Endometrium (tissue), 2 donors: ENCODE measurements at regions not wholly inside any gene's neighbourhood (a gene's known extent, or its start where the extent isn't known, plus 50 kb on each side); places are given as distances from the start of the nearest gene placed in this dataset.
"Not testable (repeated sequence)": the region's sequence is repeated elsewhere in the genome, so short reads cannot be mapped to it uniquely, and the experiment has no call there.

Source experiments
- FAIRE-seq: peaks from 2 replicates; lab custom pipeline; 2012; peaks lifted over from hg19 to GRCh38; lab: Jason Lieb, UNC
- donor health status: control.
- donor health status: control.

DNA sequence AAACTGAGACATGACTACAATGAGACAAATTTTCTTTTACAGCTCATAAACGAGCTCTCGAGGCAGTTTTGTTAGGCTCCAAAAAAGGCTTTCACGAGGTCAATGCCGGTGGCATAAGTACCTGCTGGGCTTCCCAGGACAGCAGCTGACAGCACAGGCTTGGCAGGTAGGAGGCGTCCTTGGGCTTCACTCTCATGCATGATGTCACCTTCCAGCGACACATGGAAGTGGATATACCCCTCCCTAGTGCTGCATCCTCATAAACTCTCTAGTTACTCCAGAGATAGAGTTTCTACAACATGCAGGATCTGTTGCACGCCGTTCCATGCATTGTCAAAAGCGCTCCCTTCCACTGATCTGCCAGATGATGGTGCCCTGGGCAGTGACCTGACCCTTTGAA lies 112.5 kb upstream of the PAXBP1 start:
- FAIRE-seq = no peak

DNA sequence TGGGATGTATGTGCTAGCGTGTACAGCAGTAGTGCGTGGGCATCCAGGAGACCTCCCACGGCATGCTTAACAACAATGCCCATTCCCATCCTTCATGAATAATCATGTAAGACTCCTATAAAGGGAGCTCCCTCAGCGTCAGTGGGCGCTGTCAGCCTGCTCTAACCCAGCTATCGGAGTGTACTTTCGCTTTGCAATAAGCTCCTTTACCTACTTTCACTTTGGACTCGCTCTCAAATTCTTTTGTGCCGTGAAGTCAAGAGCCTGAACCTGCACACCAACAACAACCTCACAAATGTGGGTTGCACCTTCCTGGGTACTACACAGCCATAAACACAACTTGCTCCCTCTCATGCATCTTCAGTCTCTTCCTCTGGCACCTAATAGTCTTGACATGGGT lies 114.8 kb upstream of the PAXBP1 start:
- no peak for FAIRE-seq

DNA sequence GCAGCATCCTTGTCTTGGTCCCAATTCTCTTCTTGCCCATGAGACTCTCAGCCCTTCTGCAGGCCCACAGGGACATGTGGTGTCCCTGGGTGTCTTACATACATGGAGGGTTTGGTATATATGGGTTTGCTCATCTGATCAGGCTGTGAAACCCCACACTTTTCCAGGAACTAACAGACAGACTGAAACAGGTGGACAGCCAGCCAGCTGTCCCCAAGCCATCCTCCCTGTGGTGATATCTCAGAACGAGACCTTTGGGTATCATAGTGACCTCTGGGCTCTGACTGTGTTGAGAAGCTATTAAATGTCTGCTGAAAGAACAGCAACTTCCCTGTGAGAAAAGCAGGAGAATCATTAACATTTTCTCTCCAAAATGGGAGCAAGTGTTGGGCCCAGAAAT lies 115.5 kb upstream of the PAXBP1 start:
- no peak for FAIRE-seq

DNA sequence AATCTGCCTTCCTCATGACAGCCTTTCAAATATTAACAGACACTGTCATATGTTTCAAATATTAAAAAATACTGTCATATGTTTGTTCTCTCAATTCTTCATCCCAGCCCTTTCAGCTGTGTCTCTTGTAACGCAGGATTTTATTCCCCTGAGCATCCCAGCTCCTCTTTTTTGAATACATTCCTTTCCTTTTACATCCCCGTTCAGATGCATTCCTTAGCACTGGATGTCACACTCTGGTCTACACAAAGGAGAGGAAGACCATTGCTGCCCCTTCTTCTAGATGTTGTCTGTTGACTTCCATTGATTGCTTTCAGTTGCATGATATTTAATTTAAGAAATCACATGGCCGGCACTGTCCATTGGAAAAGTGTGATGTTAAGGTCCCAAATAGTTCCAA lies 117.4 kb upstream of the PAXBP1 start:
- no peak for FAIRE-seq

DNA sequence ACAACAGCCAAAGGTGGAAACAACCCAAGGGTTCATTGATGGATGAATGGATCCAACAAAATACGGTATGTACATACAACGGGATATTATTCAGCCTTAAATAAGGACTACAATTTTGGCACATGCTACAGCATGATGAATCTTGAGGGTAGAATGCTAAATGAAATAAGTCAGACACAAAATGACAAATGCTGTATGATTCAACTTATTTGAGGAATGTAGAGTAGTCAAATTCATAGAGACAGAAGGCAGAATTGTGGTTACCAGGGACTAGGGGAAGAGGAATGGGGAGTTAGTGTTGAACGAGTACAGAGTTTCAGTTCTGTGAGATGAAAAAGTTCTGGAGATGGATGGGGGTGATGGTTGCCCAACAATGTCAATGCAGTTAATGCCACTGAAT lies 118.0 kb upstream of the PAXBP1 start:
- no peak for FAIRE-seq

DNA sequence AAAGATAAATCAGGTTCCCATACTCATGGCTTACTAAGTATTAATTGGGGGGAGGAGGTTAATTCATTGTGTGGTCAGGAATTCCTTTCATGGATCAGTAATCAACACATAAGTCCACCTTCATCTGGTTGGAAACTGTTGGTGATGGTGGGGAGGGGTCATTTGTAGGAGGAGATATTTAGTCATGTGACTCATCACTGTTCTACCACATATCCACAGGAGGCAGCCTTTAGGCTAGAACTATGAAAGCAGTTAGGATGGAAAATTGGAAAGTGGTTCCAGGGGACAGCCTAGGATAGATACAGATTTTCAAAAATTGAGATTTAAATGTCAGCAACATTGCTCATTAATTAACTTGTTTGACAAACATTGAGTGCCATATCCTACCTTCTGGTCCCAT lies 122.8 kb upstream of the PAXBP1 start:
- no peak for FAIRE-seq

DNA sequence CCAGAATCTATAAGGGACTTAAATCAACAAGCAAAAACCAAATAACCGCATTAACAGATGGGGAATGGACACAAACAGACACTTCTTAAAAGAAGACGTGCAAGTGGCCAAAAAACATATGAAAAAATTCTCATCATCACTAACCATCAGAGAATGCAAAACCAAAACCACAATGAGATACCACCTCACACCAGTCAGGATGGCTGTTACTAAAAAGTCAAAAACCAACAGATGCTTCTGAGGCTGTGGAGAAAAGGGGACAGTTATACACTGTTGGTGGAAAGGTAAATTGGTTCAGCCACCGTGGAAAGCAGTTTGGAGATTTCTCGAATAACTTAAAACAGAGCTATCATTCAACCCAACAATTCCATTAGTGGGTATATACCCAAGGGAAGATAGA lies 124.9 kb upstream of the OLIG2 start:
- no peak for FAIRE-seq

DNA sequence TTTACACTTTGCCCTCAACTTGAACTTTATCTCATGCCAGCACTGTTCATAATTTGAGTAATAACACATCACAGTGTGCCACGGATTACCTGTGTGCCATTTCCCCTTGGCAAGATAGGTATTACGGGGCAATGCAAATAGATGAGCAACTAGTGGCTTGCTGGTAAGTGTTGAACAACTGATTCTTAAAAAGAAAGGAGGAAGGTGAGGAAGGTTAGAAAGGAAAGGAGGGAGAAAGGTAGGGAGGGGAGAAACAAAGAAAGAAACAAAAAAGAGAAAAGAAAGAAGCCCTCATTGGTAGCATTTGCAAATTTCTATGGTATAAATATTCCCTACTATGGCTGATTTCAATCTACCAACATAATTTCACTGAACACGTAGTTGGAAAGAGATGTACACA lies 118.2 kb upstream of the OLIG2 start:
- FAIRE-seq = no peak

DNA sequence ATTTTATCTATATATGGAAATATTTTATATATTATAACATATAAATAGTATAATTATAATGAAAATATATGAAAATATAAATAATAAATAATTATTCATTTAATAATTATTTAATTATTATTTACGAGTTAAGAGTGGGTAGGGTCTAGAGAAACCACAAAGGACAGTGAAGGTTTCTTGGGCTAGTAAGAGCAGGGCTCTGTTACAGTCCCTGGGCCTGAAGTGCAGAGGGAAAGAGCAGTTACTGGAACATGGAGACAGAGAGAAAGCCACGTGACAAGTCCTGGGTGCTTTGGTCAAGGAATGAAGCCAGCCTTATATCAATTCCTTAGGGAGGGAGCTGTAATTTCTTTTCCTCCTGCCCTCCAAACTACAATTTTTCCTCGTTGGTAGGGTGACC lies 117.2 kb upstream of the OLIG2 start:
- FAIRE-seq = no peak

DNA sequence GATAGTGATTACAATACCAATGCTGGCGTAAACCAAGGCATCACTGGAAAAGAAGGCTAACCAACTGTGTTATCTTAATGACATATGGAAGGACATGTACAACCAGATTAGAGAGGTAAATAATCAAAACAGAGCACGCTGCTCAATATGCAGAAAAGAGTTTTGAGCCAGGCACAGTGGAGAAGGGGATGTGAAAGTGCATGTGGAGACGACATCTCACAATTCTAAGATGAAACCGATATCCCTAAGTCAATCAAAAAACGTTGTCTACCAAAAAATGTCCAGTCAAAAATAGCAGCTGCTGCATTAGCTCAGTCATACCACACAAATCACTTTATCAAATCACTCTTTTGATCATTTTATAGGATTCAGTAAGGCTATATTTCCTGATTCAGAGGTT lies 116.3 kb upstream of the OLIG2 start:
- FAIRE-seq = no peak

DNA sequence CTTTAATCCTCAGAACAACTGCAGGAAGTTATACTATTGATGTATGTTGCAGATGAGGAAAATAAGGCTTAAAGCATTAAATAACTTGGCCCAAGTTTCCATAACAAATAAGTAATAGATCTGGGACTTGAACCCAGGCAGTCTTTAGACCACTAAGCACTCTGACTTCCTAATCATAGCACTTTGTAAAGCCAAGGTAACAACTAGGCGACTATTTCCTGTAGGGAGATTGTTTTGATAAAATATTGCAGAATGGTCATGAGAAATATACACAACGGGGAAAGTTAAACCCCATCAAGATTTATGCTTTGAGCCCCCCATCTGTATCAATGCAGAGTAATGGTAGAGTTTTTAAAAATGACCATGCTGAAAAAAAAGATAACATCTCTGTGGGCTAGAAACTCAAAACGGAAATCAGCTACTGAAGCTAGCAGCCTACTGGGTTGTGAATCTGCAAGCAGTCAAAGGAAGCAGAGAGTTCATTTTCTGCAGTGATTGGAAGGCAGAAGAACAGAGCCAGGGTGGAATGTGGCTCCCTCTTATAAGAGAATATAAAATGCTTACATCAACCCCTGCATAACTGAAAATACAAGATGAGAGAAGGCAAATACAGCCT lies 111.2 kb upstream of the OLIG2 start:
- FAIRE-seq = no peak

DNA sequence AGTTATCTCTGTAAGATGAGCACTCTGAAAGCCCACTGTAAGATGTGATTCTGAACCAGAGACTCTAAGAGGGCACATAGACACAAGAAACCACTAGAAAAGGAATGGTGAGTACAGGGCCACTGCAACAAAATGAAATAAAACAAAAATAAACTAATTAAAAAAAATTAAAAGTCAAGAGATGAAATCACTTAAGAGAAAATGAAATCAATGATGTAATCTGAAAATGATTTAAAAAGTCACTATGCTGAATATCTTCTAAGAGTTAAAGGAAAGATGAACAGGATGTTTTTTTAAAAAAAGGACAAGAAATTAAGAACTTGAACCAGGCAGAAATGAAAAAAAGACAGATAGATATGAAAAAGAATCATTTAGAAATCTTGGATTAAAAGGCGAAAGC lies 110.6 kb upstream of the OLIG2 start:
- FAIRE-seq = no peak

DNA sequence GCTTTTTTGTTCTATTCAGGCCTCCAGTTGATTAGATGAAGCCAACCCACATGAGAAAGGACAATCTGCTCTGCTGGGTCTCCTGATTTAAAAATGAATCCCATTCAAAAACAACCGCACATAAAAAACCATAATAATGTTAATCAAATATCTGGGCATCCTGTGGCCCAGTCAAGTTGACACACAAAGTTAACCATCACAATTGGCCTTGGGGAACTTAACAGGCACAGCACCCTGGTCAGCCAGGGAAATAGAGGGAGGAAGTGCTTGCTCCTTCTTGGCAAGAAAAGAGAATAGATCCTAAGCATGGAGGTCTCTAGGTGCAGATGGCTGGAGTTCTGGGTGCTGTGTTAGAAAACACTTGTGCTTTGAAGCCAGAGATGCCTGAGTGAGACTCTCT lies 109.6 kb upstream of the OLIG2 start:
- FAIRE-seq = no peak

DNA sequence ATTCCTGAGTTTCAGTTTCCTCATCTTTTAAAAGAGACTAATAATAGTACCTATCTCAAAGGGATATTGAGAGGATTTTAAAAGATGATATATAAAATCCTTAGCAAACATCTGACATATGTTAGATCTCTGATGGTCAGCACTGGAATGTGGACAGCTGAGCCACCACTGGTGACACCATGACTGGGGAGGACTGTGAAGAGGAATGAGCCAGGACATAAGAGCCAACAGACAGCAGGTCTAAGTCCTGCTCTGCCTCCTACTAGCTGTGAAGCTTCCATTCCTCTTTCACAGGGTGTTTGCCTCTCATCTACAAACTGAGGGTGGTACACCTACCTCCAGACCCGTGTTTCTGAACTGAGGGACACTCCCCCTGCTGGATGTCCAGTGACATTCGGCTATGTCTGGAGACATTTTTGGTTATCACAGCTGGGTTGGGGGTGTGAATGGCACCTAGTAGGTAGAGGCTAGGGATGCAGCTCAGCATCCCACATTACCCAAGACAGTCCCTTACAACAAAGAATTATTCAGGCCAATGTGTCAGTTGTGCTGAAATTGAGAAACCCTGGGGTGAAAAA lies 109.1 kb upstream of the OLIG2 start:
- FAIRE-seq = no peak

DNA sequence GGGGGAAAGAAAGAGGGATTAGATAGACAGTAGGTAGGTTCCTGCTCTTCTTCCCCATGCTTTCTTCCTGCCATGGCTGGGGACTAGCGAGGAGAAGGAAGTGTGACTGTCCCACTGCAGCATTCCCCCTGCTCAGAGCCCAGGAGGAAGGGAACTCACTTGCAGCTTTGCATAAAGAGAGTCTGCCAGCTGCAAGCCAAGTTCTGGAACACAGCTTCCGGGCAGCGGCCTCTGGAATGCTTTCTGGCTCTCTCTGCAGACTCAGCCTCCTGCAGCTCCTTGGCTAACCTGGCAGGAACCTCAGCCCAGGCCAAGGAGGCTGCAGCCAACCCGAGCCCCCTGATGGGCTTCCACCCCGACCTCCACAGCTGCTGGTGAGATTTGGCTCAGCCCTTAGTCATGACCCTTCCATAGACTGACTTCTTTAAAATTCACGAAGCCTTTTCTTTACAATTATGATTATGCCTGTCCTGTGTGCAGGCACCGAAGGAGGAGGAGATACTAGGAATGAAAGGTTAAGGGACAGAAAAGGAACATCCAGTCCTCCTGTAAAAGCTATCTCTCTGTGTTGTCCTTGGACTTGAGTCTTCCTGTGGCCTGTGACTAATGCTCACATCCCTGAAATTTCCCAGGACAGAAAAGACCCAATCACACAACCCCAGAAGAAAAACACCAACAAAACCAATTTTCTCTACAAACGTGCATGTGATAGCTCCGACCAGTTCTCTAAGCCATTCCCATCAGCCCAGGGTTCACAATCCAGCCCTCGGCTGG lies 108.2 kb upstream of the OLIG2 start:
- no peak for FAIRE-seq

DNA sequence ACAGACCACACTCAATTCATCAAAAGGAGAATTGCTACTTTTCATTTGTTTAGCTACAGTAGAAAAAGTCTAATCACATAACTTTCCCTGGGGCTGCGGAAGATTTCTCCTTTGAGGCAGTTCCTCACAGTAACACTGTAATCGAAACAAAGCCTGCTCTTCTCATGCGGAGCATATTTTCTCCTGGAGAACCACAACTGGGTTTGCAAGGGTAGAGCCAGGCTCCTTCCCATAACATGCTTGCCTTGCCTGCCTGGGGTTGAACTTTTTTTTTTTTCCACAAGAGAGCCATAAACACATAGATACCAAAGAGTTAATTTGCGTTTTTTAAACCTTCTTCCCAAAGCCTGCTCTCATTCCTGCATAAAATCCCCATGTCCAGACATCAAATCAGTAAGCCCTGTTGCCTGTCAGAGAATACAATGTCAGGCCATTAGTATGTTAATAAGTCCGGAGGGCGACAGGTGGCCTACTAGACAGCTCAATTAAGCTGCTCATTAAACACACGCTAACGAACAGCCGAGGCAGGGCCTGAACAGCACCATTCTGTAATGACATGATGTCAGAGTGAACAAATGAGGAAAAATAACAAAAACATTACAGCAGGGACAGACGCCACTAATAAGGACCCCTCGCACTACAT lies 107.1 kb upstream of the OLIG2 start:
- FAIRE-seq = no peak

DNA sequence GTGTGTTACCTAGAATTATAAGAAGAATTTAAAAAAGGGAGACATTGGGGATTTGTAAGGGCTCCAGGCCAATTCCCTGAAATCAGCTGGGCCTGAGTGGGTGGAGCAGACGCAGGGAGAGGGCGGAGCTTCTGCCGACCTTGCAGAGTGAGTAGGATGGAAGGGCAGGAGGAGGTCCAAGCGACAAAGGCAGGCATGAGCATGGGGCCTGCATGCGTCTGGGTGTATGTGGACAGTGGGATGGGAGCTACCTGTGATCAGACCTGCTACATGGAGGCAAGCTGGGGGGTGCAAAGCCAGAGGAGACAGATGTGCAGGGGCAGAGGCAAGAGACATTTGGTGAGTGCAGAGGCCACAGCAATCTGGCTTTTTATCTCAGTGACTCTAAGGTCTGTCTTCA lies 105.3 kb upstream of the OLIG2 start:
- no peak for FAIRE-seq

DNA sequence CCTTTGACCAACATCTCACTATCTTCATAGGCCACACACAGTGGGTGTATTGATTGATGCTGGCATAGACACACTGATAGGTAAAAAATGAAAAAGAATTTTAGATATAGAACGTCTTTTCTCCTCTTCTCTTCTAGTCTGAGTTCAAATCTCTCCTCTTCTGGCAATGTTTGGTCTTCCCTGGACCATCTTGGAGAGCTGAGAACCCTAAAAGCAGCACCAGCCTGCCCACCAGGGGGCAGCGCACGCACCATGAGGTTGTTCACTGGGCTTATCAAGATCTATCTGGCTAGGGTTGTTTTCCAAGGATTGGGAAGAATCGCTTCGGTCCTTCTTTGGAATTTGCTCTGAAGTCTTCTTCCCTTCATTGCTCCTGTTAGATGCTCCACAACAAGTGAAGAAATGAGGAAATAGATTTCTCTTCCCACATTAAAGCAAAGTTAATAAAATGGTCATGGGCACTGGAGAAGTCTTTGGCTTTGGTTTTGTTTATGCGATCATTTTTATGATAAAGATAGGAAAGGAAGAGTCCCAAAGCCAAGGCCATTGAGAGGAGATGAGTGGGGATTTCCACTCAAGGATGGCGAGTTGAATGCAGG lies 104.0 kb upstream of the OLIG2 start:
- FAIRE-seq = no peak

DNA sequence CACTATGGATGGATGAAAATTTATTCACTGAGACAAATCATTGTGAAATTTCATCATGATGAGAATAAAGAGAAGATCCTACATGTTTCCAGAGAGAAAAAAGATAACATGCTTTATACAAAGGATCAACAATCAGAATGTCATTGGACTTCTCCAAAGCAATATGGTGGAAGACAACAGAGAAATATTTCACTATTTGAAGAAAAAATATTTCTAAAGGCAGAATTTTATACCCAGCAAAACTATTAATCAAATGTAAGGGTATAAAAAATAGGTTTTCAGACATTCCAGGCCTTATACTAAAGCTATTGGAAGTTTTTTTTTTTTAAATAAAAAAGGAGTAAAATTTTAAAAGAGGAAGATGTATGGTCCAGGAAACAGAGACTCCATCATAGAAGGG lies 100.6 kb upstream of the OLIG2 start:
- FAIRE-seq = no peak

DNA sequence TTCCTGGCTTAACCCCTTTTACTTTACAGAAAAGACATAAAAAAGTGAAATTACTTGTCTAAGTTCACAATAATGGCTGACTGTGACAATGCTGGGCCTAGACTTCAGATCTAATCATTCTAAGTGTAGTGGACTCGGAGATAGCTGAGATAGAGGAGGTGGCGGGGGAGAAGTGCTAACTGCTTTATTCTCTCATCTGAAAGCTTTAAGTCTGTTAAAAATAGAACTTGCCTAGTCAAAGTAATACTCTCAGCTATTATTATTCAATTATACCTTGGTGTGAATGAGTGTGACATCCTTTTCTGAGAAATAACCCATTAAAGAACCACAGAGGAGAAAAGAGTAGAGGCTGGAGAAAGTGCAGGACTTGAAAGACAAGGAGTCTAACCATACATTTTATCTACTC lies 96.1 kb upstream of the OLIG2 start:
- FAIRE-seq = no peak

DNA sequence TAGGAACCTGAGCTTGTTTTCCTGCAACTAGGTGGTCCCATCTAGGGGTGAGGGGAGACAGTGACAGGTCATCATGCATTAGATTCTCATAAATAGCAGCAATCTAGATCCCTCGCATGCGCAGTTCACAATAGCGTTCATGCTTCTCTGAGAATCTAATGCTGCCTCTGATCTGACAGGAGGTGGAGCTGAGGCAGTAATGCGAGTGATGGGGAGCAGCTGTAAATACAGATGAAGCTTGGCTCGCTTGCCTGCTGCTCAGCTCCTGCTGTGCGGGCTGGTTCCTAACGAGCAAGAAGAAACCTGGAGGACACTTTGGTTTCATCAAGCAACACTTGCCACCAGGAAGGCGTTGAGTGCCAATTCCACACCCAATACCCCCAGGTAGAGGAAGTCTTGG lies 95.1 kb upstream of the OLIG2 start:
- no peak for FAIRE-seq

DNA sequence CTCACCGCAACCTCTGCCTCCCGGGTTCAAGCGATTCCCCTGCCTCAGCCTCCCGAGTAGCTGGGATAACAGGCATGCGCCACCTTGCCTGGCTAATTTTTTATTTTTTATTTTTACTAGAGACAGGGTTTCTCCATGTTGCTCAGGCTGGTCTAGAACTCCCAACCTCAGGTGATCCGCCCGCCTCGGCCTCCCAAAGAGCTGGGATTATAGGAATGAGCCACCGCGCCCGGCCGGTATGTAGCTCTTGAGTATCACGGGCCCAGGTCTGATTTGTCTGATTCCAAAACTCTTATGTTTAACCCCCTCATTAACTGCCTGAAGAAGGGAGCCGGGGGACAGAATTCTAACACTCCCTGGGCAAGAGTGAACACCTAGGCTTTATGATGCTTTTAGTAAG lies 91.7 kb upstream of the OLIG2 start:
- not testable (repeated sequence) for FAIRE-seq

DNA sequence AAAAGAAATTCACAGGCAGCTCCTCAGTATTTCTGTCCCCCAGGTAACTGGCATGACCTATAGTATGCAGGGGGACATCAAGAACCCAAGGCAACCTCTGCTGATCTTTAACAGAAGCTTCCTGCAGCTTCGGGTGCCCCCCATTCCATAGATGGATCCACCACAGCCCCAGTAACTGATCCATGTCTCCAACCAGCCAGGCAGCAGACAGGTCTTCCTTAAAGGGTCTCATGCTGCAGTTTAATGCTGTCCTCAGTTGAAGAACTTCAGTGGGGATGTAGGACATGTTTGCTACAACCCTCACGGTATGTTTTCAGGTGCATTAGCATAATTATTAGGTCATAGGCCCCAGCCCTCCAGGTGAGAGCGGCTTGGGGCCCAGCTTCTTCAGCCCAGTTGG lies 90.9 kb upstream of the OLIG2 start:
- no peak for FAIRE-seq
